GM21423 (cell line): ENCODE measurements at regions not wholly inside any gene's neighbourhood (a gene's known extent, or its start where the extent isn't known, plus 50 kb on each side); places are given as distances from the start of the nearest gene placed in this dataset.

ENCODE experiments used
- ATAC-seq: cut with Tn5 transposase; IDR thresholded peaks from one replicate; pipeline ENCODE4 v1.9.1; 2021; ENCODE audit warnings: mild to moderate bottlenecking, moderate library complexity; ENCODE audit not compliant: unreplicated experiment

- ATAC-seq = no peak
Observed at GRCh38 chr17:5693821-5694220, 109.5 kb upstream of the NLRP1 start.

- no peak for ATAC-seq
Observed at GRCh38 chr17:5694551-5694950, 110.2 kb upstream of the NLRP1 start.

DNA sequence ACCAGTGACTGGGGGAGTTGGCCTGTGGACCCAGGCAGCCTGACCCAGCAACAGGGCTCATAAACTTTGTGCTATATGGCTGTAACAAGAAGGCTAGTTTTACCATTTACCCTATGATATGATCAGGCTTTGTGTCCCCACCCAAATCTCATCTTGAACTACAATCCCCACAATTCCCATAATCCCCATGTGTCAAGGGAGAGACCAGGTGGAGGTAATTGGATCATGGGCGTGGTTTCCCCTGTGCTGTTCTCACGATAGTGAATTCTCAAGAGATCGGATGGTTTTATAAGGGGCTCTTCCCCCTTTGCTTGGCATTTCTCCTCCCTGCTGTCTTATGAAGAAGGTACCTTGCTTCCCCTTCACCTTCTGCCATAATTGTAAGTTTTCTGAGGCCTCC is 111.2 kb upstream of the NLRP1 start:
- ATAC-seq = no peak

GRCh38 chr17:5698959-5699358 is 114.7 kb upstream of the NLRP1 start:
- ATAC-seq = no peak

DNA sequence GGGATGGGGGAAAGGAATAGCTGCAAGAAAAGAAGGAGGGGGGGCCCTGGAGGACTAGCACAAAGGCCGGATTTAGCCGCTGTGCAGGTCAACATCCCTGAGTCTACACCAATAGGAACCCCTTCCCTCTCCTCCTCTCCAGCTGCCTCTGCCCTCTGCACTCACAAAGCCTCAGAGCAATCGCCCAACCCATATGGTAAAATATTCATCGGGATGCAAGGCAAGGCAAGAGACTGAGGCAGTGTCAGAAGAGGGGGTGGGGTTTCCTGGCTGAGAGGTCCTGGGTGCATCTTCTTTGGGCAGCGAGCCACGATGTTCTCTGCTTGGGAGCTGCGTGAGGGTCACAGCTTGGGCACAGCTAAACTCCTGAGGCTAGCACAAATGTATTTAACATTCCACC is 115.5 kb upstream of the NLRP1 start:
- no peak for ATAC-seq

DNA sequence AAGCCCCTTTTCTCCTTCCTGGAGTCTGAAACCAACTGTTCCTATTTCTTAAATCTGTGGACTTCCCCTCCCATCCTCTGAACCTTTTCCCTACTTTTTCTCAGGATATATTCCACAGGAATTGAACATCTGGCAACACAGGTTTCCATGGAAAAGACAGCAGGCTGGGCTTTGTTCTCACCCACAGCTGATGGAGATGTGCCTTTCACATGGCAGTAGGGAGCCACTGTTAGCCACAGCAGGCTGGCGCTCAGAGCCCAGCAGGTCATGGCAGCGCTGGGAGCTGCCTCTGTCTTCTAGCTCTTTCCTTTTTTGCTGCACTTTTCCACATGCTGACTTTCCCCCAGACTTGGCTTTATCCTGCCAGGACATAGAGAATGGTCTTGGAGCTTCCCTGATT is 116.4 kb upstream of the NLRP1 start:
- no peak for ATAC-seq

GRCh38 chr17:5701381-5701780 is 117.1 kb upstream of the NLRP1 start:
- no peak for ATAC-seq

GRCh38 chr17:5702951-5703510 is 118.7 kb upstream of the NLRP1 start:
- ATAC-seq = no peak

GRCh38 chr17:5703736-5704135 is 119.4 kb upstream of the NLRP1 start:
- no peak for ATAC-seq

DNA sequence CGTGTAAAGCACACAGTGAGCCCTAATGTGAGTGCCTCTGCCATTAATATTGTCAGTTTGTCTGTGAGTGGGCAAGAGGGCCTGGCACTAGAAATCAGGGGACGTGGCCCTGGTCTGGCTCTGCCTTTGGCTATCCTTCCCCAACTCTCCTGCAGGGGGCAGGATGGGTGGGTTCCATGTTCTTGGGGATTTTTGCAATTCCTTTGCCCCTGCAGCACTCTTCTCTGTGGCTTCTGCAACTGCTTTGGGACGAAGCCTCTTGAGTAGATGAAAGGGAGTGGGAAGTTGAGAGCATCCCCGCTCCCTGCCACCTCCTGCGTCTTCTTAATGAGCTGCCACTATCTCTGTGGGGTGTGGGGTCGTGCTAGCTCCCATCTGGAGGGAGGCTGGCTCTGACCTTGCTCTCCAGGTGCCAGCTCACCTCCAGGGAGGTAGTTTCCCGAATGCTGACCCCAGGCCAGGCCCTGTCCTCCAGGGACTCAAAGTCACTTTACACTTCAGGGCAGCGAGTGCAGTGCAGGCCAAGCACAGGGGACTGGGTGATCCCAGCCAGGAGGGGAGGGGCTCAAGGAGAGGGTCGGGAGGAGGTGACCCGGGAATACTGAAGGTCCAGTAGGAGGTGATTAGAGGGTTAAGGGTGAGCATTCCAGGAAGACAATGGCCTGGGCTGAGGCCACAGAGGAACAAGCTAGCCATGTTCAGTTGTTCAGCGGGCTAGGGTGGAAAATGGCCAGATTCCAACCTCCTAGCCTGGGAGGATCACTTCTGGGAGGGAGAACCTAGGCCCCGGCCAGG is 121.0 kb upstream of the NLRP1 start:
- no peak for ATAC-seq

- ATAC-seq = no peak
Observed at GRCh38 chr17:5705876-5706576, 121.7 kb upstream of the NLRP1 start.

DNA sequence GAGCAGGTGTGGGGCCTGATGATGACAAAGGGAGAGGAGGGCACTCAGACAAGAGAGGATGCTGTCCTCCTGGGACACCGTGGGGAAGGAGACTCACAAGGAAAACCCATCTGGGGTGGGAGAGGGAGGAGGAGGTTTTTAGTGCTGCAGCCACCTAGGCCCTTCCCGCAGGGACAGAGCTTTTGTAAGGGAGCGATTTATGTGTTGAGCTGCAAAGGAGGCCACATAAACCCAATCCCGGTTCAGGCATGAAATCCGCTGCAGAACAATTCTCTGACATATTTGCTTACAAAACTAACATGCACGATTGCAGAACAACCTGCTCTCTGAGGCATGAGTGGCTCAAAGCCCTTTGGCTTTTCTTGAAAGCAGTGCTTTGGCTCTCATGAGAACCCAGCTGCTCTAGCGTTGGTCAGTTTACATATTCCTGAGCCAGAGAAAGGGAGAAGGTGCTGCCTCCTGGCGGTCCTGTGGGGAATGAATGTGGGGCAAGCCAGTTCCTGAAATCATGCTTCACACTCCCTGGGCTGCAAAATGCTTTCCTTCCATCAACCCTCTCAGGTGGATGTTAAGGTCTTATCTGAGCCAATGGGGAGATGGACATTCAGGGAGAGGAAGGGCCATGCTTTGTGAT is 122.4 kb upstream of the NLRP1 start:
- no peak for ATAC-seq

- no peak for ATAC-seq
Observed at GRCh38 chr17:5707482-5707881, 123.2 kb upstream of the NLRP1 start.

- ATAC-seq = no peak
Observed at GRCh38 chr17:5708344-5708743, 124.0 kb upstream of the NLRP1 start.

DNA sequence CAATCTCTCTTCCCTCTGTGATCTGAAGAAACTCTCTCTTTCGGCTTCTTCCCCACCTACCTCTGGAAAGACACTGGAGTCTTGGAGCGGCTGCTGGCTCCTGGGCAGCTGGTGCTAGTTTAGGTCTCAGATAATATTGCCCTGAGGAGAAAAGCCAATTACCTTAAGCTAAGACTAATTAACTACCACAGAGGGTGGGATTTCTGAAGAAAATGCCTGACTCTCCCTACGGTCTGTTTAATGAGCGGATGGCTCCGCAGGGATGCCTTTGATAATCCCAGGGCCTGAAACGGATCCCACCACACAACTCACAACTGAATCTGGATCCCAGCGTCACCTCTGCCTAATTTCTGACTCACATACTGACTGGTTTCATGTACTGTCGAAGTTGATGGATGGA is 127.0 kb upstream of the NLRP1 start:
- ATAC-seq = no peak

- ATAC-seq = no peak
Observed at GRCh38 chr17:5714993-5715392, 130.7 kb upstream of the NLRP1 start.

- ATAC-seq = no peak
Observed at GRCh38 chr17:5715478-5715877, 131.2 kb upstream of the NLRP1 start.

DNA sequence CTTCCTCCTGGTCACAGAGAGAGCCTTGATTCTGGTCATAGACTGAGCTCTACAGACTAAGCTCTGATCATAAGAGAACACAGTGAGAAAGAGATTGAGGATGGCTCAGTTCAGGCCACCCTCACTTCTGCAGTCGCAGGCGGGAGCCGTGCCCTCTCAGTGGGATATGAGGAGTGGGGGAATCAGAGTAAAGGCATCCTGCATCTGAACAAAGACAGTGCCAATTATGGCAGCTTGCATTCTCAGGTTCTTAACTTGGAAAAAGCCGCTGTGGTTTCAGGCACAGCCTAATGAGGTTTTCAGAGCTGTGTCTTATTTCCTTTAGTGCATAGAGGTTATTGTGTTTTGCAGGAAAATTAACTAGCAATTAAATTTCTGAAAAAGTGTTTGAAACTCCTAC is 134.4 kb upstream of the NLRP1 start:
- ATAC-seq = no peak

DNA sequence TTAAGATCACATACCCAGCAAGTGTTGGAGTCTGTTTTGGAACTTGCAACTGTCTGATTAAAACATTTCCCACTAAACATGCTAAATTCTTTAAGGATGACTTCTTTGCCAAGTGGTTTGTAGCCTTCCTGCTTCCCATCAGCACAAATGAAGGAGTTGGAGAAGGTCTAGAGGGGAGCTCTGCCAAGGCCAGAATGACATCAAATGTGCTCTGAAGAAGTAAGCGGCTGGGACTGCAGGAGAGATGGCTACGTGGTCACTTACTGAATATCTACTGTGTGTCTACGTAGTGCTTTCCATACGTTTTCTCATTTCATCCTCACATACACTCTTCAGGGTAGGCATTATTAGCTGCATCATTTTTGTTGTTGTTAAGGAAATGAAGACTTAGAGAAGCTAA is 135.7 kb upstream of the NLRP1 start:
- ATAC-seq = no peak

DNA sequence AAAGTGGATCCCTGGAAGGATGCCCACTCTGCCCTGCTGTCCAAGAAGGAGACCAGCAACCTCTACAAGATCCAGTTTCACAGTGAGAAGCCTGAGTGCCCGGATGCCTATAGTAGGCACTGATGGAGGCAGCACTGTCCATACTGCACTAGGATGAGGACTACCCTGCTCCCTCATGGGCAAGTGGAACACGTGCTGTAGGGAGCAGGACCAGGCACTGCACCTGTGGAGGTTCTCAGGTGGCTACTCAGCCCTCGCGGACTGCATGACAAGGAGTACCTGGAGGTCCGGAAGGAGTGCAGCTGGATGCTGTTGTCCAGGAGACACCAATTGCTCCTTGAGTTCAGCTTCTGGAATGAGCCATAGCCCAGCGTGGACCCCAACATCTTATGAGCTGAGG is 146.1 kb upstream of the NLRP1 start:
- no peak for ATAC-seq

GRCh38 chr17:5740937-5741336 is 156.6 kb upstream of the NLRP1 start:
- ATAC-seq = no peak

- no peak for ATAC-seq
Observed at GRCh38 chr17:5741810-5742209, 157.5 kb upstream of the NLRP1 start.
